Esophagus squamous epithelium (tissue), 5 donors: ENCODE measurements at regions not wholly inside any gene's neighbourhood (a gene's known extent, or its start where the extent isn't known, plus 50 kb on each side); places are given as distances from the start of the nearest gene placed in this dataset.
A peak's percentile ranks its signal among the peaks of the same experiment; 100 is the strongest.

Experiments used
- DNase-seq: peaks from one replicate; lab custom pipeline; 2025; lab: John Stamatoyannopoulos, UW
- H3K27ac ChIP-seq, 4 donors: fragments of 200-600 bp; sonication (generic); one replicate each; pipeline ENCODE4 v1.5.1; 2016 to 2019; ENCODE audit warnings: mild to moderate bottlenecking in 1 of 4
- H3K27me3 ChIP-seq, 4 donors: fragments of 200-600 bp; sonication (generic); 1 replicate in 3 of 4; 2 replicates in 1 of 4; pipeline versions ENCODE4 v1.5.1 to v1.6.0; 2017 to 2021; ENCODE audit warnings: antibody characterized with exemption in 1 of 4
- H3K36me3 ChIP-seq, 3 donors: fragments of 200-600 bp; sonication (generic); one replicate each; pipeline ENCODE4 v1.5.1; 2016 to 2019
- H3K4me1 ChIP-seq, 3 donors: fragments of 200-600 bp; sonication (generic); one replicate each; pipeline ENCODE4 v1.5.1; 2017 to 2019
- H3K4me3 ChIP-seq, 4 donors: fragments of 200-600 bp; sonication (generic); 1 replicate in 3 of 4; 2 replicates in 1 of 4; pipeline ENCODE4 v1.5.1; 2016 to 2019; ENCODE audit warnings: mild to moderate bottlenecking in 2 of 4, moderate library complexity in 1 of 4
- H3K9me3 ChIP-seq, 3 donors: fragments of 200-600 bp; sonication (generic); one replicate each; pipeline ENCODE4 v1.5.1; 2016 to 2019
- POLR2A ChIP-seq, 4 donors: fragments of 450-650 bp; IDR thresholded peaks; one replicate each; pipeline ENCODE4 v1.6.1; 2017; ENCODE audit warnings: antibody characterized with exemption in 4 of 4, mild to moderate bottlenecking in 4 of 4, moderate library complexity in 3 of 4
- WGBS, 2 donors: methylation state at CpG; one replicate each; pipeline ENCODE4 v1.1.5; 2018; 5-methylcytosine and 5-hydroxymethylcytosine counted together
- intact Hi-C: fragments of 100-400 bp; cut with DNase I; formaldehyde crosslinking; loops from one replicate; pipeline ENCODE4 v1.15.0; 2022
- TF ChIP-seq, protein P1 (sequence below), 6 experiments: fragments of 450-650 bp in 4 of 6; fragments of 200-600 bp in 2 of 6; sonication (generic) in 2 of 6; IDR thresholded peaks; one replicate each; pipeline ENCODE4 v1.5.1; 2016 to 2019; ENCODE audit warnings: antibody characterized with exemption in 6 of 6, mild to moderate bottlenecking in 4 of 6, moderate library complexity in 4 of 6
- donor health status: DM: yes; HTN: yes; CAD: no.

DNA sequence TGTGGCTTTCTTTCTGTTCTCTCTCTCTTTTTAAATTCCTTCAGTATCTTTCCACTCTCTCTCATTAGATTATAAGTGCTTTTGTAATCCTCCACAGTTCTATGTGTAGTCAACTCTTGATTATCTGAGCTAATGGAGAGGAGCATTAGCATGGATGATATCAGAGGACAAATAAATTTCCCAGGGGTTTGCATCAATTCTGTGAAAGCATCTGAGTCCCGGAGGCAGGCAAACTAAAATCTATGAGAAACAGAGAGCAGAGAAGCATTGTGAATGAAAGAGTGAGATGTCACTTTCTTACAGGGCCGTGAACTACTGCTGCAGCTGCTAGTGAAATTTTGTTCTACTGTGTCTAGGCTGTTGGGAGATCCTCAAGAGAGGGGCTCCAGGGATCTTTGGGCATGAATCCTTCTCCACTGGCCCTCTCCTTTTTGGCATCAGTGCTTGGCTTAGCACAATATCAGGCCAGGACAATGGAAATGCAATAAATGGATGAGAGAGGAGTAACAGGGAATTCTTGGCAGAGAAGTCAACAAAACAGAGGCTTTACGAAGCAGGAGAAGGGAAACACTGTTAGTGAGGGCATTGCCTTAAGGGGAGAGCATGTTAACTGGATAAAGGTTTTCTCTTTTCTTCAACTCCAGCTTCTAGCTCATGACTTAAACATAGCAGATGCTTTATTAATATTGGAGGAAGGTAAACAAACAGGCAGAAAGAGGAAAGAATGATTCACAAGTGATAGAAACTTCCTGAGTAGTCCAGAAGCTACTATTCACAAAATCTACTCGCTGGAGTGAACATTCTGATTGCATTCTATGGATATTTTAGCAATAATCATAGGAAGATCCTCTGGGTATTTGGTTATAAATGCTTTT, 847.0 kb upstream of the MAP3K7 start:
- Histone ChIP-seq H3K36me3 (no peaks in the 10 kb centered on the region), H3K27ac (no peak overlapping the region), H3K4me1 (no peaks in the 10 kb centered on the region), H3K4me3 (no peak overlapping the region), H3K9me3 (no peaks in the 10 kb centered on the region), H3K27me3 (no peaks in the 10 kb centered on the region)
- no peak for DNase-seq
- WGBS, 2 donors: 46 to 66% methylated on average over 4 of the region's 4 CpGs
- TF ChIP-seq, protein P1, sequence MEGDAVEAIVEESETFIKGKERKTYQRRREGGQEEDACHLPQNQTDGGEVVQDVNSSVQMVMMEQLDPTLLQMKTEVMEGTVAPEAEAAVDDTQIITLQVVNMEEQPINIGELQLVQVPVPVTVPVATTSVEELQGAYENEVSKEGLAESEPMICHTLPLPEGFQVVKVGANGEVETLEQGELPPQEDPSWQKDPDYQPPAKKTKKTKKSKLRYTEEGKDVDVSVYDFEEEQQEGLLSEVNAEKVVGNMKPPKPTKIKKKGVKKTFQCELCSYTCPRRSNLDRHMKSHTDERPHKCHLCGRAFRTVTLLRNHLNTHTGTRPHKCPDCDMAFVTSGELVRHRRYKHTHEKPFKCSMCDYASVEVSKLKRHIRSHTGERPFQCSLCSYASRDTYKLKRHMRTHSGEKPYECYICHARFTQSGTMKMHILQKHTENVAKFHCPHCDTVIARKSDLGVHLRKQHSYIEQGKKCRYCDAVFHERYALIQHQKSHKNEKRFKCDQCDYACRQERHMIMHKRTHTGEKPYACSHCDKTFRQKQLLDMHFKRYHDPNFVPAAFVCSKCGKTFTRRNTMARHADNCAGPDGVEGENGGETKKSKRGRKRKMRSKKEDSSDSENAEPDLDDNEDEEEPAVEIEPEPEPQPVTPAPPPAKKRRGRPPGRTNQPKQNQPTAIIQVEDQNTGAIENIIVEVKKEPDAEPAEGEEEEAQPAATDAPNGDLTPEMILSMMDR (IDR thresholded peaks at IDR 0.05): no peak
- TF ChIP-seq POLR2A (IDR thresholded peaks at IDR 0.05): no peak
- intact Hi-C loops: no loop called here

DNA sequence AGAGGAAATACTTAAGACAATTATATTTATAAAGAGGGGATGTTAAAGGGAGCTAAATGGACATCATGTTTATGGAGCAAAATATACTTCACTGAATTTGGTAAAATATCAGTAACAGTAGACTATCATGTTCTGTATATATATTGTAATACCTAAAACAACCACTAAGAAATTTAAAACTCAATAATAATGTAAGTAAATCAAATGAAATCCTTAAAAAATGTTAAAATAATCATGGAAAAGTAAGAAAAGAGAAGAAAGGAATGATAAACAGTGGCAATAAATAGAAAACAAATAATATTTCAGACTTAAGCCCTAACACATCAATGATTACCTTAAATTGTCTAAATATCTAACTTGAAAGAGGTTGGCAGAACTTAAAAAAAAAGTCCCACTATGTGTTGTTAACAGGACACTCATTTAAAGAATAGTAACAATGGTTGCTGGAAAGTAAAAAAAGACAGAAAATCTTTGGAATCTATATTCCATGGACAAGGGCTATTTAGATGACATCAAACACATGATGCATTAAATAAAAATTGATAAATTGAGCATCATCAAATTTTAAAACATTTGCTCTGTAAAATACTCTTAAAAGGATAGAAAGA, 842.2 kb upstream of the MAP3K7 start:
- DNase-seq: no peak
- H3K4me3 ChIP-seq: no peak overlapping the region
- H3K4me1 ChIP-seq: no peaks in the 10 kb centered on the region
- TF ChIP-seq POLR2A (IDR thresholded peaks at IDR 0.05): no peak
- TF ChIP-seq, protein P1 (IDR thresholded peaks at IDR 0.05): peak in 1 of 6 experiments; percentile 21
- no peaks in the 10 kb centered on the region for H3K27me3 ChIP-seq
- H3K27ac ChIP-seq: no peak overlapping the region
- intact Hi-C loops: no loop called here
- H3K9me3 ChIP-seq: no peaks in the 10 kb centered on the region
- no peaks in the 10 kb centered on the region for H3K36me3 ChIP-seq

DNA sequence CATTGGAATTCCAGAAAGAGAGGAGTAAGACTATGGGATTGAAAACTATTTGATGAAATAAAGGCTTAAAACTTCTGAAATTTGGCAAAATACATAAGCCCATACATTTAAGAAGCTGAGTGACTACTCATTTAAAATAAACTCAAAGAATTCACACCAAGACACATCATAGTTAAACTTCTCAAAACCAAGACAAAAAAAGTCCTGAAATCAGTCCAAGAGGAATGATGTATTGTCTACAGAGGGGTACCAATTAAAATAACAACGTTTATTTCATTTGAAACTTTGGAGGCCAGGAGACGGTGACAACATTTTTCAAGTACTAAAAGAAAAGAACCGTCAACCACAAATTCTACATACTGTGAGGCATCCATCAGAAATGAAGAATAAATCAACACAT, 841.4 kb upstream of the MAP3K7 start:
- Histone ChIP-seq H3K4me1 (no peaks in the 10 kb centered on the region), H3K36me3 (no peaks in the 10 kb centered on the region), H3K27me3 (no peaks in the 10 kb centered on the region), H3K9me3 (no peaks in the 10 kb centered on the region), H3K27ac (no peak overlapping the region), H3K4me3 (no peak overlapping the region)
- no peak for TF ChIP-seq POLR2A (IDR thresholded peaks at IDR 0.05)
- TF ChIP-seq, protein P1 (IDR thresholded peaks at IDR 0.05): no peak
- no peak for DNase-seq
- 59 to 67% methylated on average over 3 of the region's 3 CpGs for whole genome bisulfite sequencing, 2 donors
- intact Hi-C loops: no loop called here

DNA sequence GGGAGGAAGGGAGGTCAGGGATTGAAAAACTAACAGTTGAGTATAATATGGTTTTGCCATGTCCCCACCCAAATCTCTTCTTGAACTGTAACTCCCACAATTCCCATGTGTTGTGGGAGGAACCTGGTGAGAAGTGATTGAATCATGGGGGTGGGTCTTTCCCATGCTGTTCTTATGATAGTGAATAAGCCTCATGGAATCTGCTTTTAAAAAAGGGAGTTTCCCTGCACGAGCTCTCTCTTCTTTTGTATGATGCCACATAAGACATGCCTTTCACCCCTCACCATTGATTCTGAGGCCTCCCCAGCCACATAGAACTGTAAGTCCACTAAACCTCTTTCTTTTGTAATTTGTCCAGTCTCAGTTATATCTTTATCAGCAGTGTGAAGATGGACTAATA, 833.4 kb upstream of the MAP3K7 start:
- DNase-seq: no peak
- Histone ChIP-seq H3K9me3 (peaks cover 0 to 22% (median 0%) of the 10 kb centered on the region in 3 donors), H3K4me1 (no peaks in the 10 kb centered on the region), H3K36me3 (no peaks in the 10 kb centered on the region), H3K4me3 (no peak overlapping the region), H3K27me3 (no peaks in the 10 kb centered on the region), H3K27ac (no peak overlapping the region)
- WGBS, 2 donors: 19 to 31% methylated on average over 1 of the region's 1 CpG
- TF ChIP-seq POLR2A (IDR thresholded peaks at IDR 0.05): no peak
- TF ChIP-seq, protein P1 (IDR thresholded peaks at IDR 0.05): no peak
- intact Hi-C loops: no loop called here

DNA sequence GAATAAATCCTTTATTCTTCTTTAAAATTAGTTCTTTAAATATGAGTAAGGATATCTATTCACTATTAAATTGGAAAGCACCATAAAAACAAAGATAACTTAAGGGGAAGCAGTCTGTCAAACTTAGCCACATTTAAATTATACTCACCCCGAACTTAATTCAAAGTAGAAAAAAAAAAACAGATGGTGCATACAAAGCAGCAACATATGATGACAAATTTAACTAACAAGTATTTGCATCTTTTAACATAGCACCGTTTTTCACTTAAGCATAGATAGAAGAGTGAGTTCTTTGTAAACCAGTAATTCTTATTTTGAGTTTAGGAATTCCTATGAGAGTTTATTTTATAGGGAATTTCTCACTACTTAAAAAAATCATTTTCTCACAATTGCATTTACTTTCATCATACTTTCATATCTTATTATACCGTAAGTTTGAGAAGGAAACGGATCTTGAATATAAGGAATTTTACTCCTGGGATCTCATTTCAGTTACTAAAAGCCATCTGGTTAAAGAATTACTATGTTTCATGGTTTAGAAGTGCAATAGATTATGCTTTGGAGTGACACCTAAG, 828.2 kb upstream of the MAP3K7 start:
- no peaks in the 10 kb centered on the region for H3K36me3 ChIP-seq
- H3K4me3 ChIP-seq: no peak overlapping the region
- TF ChIP-seq POLR2A (IDR thresholded peaks at IDR 0.05): no peak
- TF ChIP-seq, protein P1 (IDR thresholded peaks at IDR 0.05): no peak
- intact Hi-C loops: no loop called here
- peaks cover 0 to 8% (median 0%) of the 10 kb centered on the region in 3 donors for H3K9me3 ChIP-seq
- DNase-seq: no peak
- no peaks in the 10 kb centered on the region for H3K4me1 ChIP-seq
- no peak overlapping the region for H3K27ac ChIP-seq
- WGBS, 2 donors: 48 to 57% methylated on average over 4 of the region's 4 CpGs
- no peaks in the 10 kb centered on the region for H3K27me3 ChIP-seq
